Tibial nerve (tissue), 3 donors: ENCODE measurements at regions not wholly inside any gene's neighbourhood (a gene's known extent, or its start where the extent isn't known, plus 50 kb on each side); places are given as distances from the start of the nearest gene placed in this dataset.

Source experiments
- POLR2A ChIP-seq, 2 donors: fragments of 450-650 bp; IDR thresholded peaks; one replicate each; pipeline ENCODE4 v1.6.1; 2017; ENCODE audit warnings: antibody characterized with exemption in 2 of 2, mild to moderate bottlenecking in 2 of 2, moderate library complexity in 2 of 2
- TF ChIP-seq, protein P1 (sequence below), 5 experiments: fragments of 200-600 bp in 3 of 5; fragments of 450-650 bp in 2 of 5; sonication (generic) in 3 of 5; IDR thresholded peaks; one replicate each; pipeline ENCODE4 v1.5.1; 2016 to 2019; ENCODE audit warnings: antibody characterized with exemption in 5 of 5, mild to moderate bottlenecking in 3 of 5, moderate library complexity in 2 of 5

DNA sequence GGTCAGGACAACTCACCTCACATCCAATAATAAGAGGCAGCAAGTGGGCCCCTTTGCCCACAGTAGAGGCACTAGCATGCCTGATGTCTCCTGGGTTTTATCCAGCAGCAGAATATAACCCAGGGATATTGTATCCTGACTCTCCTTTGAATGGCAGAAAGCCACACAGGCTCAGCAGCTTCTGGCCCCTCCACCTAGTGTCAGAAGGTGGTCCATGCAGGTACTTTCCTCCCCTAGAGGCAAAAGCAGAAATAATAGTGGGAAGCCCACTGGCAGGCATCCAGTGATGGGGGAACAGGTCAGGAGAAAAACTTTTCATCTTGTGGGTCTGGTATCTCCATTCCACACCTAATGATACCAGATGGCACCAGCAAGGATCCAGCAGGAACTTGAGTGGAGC, 75.5 kb upstream of the IRS4 start:
- TF ChIP-seq, protein P1, sequence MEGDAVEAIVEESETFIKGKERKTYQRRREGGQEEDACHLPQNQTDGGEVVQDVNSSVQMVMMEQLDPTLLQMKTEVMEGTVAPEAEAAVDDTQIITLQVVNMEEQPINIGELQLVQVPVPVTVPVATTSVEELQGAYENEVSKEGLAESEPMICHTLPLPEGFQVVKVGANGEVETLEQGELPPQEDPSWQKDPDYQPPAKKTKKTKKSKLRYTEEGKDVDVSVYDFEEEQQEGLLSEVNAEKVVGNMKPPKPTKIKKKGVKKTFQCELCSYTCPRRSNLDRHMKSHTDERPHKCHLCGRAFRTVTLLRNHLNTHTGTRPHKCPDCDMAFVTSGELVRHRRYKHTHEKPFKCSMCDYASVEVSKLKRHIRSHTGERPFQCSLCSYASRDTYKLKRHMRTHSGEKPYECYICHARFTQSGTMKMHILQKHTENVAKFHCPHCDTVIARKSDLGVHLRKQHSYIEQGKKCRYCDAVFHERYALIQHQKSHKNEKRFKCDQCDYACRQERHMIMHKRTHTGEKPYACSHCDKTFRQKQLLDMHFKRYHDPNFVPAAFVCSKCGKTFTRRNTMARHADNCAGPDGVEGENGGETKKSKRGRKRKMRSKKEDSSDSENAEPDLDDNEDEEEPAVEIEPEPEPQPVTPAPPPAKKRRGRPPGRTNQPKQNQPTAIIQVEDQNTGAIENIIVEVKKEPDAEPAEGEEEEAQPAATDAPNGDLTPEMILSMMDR (IDR thresholded peaks at IDR 0.05), result no peak
- TF ChIP-seq POLR2A (IDR thresholded peaks at IDR 0.05), result no peak
